Psoas muscle (tissue), 7 donors: ENCODE measurements at regions not wholly inside any gene's neighbourhood (a gene's known extent, or its start where the extent isn't known, plus 50 kb on each side); places are given as distances from the start of the nearest gene placed in this dataset.

Experiments used
- ATAC-seq, 4 donors: fragments of 200-7000 bp; cut with Tn5 transposase; one replicate each; pipeline ENCODE4 v1.9.1; 2020; ENCODE audit warnings: moderate library complexity in 3 of 4, mild to moderate bottlenecking in 2 of 4
- DNase-seq, 2 donors: peaks; one replicate each; pipeline ENCODE4 v3.0.0-alpha.2; 2020
- H3K27ac ChIP-seq: fragments of 200-600 bp; one replicate; pipeline ENCODE4 v1.8.0; 2022
- H3K27me3 ChIP-seq, 3 donors: fragments of 200-600 bp in 1 of 3; one replicate each; pipeline versions ENCODE4 v1.6.1 to v1.8.0; 2013 to 2022; ENCODE audit warnings: low read length in 2 of 3, mild to moderate bottlenecking in 2 of 3, moderate library complexity in 1 of 3; ENCODE audit not compliant: insufficient read depth in 3 of 3
- H3K36me3 ChIP-seq, 2 donors: fragments of 200-600 bp in 1 of 2; one replicate each; pipeline versions ENCODE4 v1.6.1 to v1.8.0; 2013 to 2022; ENCODE audit warnings: low read depth in 1 of 2, mild to moderate bottlenecking in 1 of 2, moderate library complexity in 1 of 2; ENCODE audit not compliant: insufficient read depth in 1 of 2
- H3K4me1 ChIP-seq: fragments of 200-600 bp; one replicate; pipeline ENCODE4 v1.8.0; 2022
- H3K4me3 ChIP-seq: fragments of 200-600 bp; one replicate; pipeline ENCODE4 v1.8.0; 2022; ENCODE audit warnings: mild to moderate bottlenecking
- H3K9me3 ChIP-seq: fragments of 200-600 bp; one replicate; pipeline ENCODE4 v1.8.0; 2022
- WGBS, 3 donors: extraction: QIAGEN DNeasy Blood & Tissue Kit; methylation state at CpG; one replicate each; pipeline versions ENCODE4 v1.1.6 to v1.1.7; 2013; 5-methylcytosine and 5-hydroxymethylcytosine counted together
- intact Hi-C, 2 donors: fragments of 100-400 bp; cut with DNase I; formaldehyde crosslinking; loops; one replicate each; pipeline versions ENCODE4 v1.11.0 to v1.14.2; 2022
- TF ChIP-seq, protein P1 (sequence below): fragments of 200-600 bp; IDR thresholded peaks from one replicate; pipeline ENCODE4 v1.8.0; 2022; ENCODE audit warnings: antibody characterized with exemption
- donor health status: healthy with polysubstance abuse.
- donor health status: DM: no; HTN: no; CAD: no; lungs with moderate emphysema.
- donor health status: Bipolar disorder and iron deficiency.
- donor health status: healthy.
- donor health status: DM: yes; HTN: yes; CAD: no.
- donor health status: DM: no; HTN: no; CAD: no.
- donor health status: DM: yes; HTN: yes; CAD: no.

DNA sequence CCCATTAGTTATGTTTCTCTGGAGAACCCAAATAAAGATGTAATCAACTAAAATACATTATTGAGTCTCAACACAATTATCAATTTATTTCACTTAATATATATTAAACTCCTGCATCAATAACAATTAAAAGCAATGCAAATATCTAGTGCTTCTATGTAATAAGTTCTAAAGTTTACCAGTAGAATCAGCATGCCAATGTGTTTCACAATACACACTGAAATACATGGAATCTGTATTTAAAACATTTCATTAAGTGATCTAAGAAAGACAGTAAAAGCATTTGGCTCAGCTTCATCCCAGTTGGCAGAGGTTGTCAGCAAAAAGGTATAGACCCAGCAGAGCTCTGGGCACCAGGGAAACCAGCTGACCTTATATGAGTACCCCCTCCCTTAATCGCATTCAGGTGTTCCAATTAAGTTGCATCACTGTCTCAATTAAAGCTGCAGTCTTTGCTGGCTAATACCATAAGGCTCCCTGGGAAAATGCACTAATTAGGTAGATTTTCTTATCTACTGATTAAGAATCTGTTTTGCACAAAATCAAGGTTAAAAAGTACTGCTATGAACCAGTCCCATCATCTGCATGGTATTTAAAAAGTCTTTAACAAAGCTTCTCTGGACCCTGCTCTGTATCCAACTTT is 63.1 kb downstream of the NIBAN1 start:
- Histone ChIP-seq H3K27me3 (no peaks in the 10 kb centered on the region), H3K4me3 (no peak overlapping the region), H3K27ac (no peak overlapping the region), H3K4me1 (peaks cover 50% of the 10 kb centered on the region), H3K36me3 (no peaks in the 10 kb centered on the region), H3K9me3 (no peaks in the 10 kb centered on the region)
- TF ChIP-seq, protein P1, sequence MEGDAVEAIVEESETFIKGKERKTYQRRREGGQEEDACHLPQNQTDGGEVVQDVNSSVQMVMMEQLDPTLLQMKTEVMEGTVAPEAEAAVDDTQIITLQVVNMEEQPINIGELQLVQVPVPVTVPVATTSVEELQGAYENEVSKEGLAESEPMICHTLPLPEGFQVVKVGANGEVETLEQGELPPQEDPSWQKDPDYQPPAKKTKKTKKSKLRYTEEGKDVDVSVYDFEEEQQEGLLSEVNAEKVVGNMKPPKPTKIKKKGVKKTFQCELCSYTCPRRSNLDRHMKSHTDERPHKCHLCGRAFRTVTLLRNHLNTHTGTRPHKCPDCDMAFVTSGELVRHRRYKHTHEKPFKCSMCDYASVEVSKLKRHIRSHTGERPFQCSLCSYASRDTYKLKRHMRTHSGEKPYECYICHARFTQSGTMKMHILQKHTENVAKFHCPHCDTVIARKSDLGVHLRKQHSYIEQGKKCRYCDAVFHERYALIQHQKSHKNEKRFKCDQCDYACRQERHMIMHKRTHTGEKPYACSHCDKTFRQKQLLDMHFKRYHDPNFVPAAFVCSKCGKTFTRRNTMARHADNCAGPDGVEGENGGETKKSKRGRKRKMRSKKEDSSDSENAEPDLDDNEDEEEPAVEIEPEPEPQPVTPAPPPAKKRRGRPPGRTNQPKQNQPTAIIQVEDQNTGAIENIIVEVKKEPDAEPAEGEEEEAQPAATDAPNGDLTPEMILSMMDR, result no peak
- no peak for DNase-seq
- intact Hi-C loops, result no loop called here
- no peak for ATAC-seq
- 82 to 96% (median 91%) methylated on average over 1 of the region's 1 CpG for WGBS, 3 donors

DNA sequence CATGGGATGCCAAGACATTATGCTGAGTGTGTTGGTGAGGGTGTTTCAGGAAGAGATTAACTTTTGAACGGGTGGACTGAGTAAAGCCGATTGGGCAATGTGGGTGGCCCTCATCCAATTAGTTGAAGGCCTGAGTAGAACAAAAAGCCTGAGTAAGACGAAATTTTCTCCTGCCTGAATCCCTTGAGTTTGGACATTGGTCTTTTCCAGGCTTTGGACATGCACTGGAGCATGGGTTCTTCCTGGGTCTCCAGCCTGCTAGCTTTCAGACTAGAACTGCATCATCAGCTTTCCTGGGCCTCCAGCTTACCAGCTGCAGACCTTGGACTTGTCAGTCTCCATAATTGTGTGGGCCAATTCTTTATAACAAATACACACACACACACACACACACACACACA is 63.6 kb downstream of the NIBAN1 start:
- TF ChIP-seq, protein P1, result no peak
- DNase-seq (peak; percentile 79 to 82), ATAC-seq (peak; percentile 55 to 92 (median 82))
- Histone ChIP-seq H3K36me3 (no peaks in the 10 kb centered on the region), H3K4me1 (peaks cover 50% of the 10 kb centered on the region), H3K4me3 (no peak overlapping the region), H3K27me3 (no peaks in the 10 kb centered on the region), H3K27ac (no peak overlapping the region), H3K9me3 (no peaks in the 10 kb centered on the region)
- intact Hi-C loops, result no loop called here
- WGBS, 3 donors, result 22 to 38% (median 23%) methylated on average over 3 of the region's 3 CpGs

- H3K4me1 ChIP-seq, result peaks cover 50% of the 10 kb centered on the region
- no peak for ATAC-seq
Observed at GRCh38 chr1:184910005-184910404, 64.3 kb downstream of the NIBAN1 start.

GRCh38 chr1:184909019-184909418 is 65.3 kb downstream of the NIBAN1 start:
- Histone ChIP-seq H3K4me1 (peaks cover 46% of the 10 kb centered on the region), H3K36me3 (no peaks in the 10 kb centered on the region), H3K9me3 (no peaks in the 10 kb centered on the region), H3K4me3 (no peak overlapping the region), H3K27ac (no peak overlapping the region), H3K27me3 (no peaks in the 10 kb centered on the region)
- TF ChIP-seq, protein P1, result no peak
- intact Hi-C loops, result loop anchor here in 1 of 2 donors (5.0 kb wide), 1 partner anchor 43 kb away; no protein-coding TSS in a partner anchor
- no peak for DNase-seq
- ATAC-seq, result no peak

More at GRCh38 chr1:184910005-184910404, 64.3 kb downstream of the NIBAN1 start:
- Histone ChIP-seq H3K4me3 (no peak overlapping the region), H3K9me3 (no peaks in the 10 kb centered on the region), H3K27me3 (no peaks in the 10 kb centered on the region), H3K36me3 (no peaks in the 10 kb centered on the region), H3K27ac (no peak overlapping the region)
- 75 to 92% (median 83%) methylated on average over 2 of the region's 2 CpGs for WGBS, 3 donors
- intact Hi-C loops, result no loop called here
- TF ChIP-seq, protein P1, result no peak
- DNase-seq, result no peak

- Histone ChIP-seq H3K27ac (peak overlapping the region; percentile 31), H3K9me3 (no peaks in the 10 kb centered on the region), H3K4me1 (peaks cover 46% of the 10 kb centered on the region), H3K4me3 (no peak overlapping the region), H3K27me3 (no peaks in the 10 kb centered on the region), H3K36me3 (no peaks in the 10 kb centered on the region)
- WGBS, 3 donors, result 79 to 84% (median 80%) methylated on average over 2 of the region's 2 CpGs
- no peak for ATAC-seq
- TF ChIP-seq, protein P1, result no peak
- DNase-seq, result no peak
- intact Hi-C loops, result loop anchor here in 1 of 2 donors (5.0 kb wide), 1 partner anchor 44 kb away; no protein-coding TSS in a partner anchor
Observed at GRCh38 chr1:184908506-184908905, 65.8 kb downstream of the NIBAN1 start.
